Endothelial cell of umbilical vein (primary cell): ENCODE measurements at regions not wholly inside any gene's neighbourhood (a gene's known extent, or its start where the extent isn't known, plus 50 kb on each side); places are given as distances from the start of the nearest gene placed in this dataset.

Source experiments
- BruUV-seq: library from RNA; stranded (reverse); fragments of 400-500 nt; replicated peaks from 2 replicates; lab custom pipeline; 2021; lab: Mats Ljungman, UMichigan
- CTCF ChIA-PET: fragments of 300-600, 350-600 bp; sonication (Branson Sonifier 250); formaldehyde crosslinking; loops from one replicate; lab custom pipeline; 2021; ENCODE audit warnings: antibody characterized with exemption, inconsistent platforms; lab: Charles Lee
- POLR2A ChIA-PET: fragments of 300-600, 350-600 bp; sonication (Branson Sonifier 250); formaldehyde crosslinking; loops from one replicate; lab custom pipeline; 2021; ENCODE audit warnings: antibody characterized with exemption, inconsistent platforms; lab: Charles Lee
- DNase-seq: peaks from one replicate; pipeline ENCODE4 v3.0.0-alpha.2; 2011; ENCODE audit warnings: low read depth, low spot score
- FAIRE-seq: peaks from 2 replicates; lab custom pipeline; 2011; peaks lifted over from hg19 to GRCh38; lab: Jason Lieb, UNC
- H2AFZ ChIP-seq: 2 replicates; pipeline ENCODE4 v1.6.0; 2012; ENCODE audit warnings: low read depth, low read length, control low read depth, inconsistent platforms
- H3K27ac ChIP-seq: 2 replicates; pipeline ENCODE4 v1.5.1; 2011; ENCODE audit warnings: low read depth, mild to moderate bottlenecking, control low read depth, low read length, moderate library complexity; ENCODE audit not compliant: insufficient read depth
- H3K27me3 ChIP-seq, 2 experiments: 2 replicates each; pipeline versions ENCODE4 v1.6.0 to v1.6.1; 2011; ENCODE audit warnings: low read length in 2 of 2, mixed read lengths in 1 of 2; ENCODE audit not compliant: control insufficient read depth in 2 of 2, insufficient read depth in 2 of 2
- H3K36me3 ChIP-seq, 2 experiments: 2 replicates in 1 of 2; 3 replicates in 1 of 2; pipeline ENCODE4 v1.5.1; 2011; ENCODE audit warnings: low read length in 2 of 2, mild to moderate bottlenecking in 1 of 2, moderate library complexity in 1 of 2; ENCODE audit not compliant: control insufficient read depth in 2 of 2, insufficient read depth in 2 of 2; ENCODE audit errors: extremely low read depth in 1 of 2
- H3K4me1 ChIP-seq: 3 replicates; pipeline ENCODE4 v1.5.1; 2011; ENCODE audit warnings: mild to moderate bottlenecking, low read length; ENCODE audit not compliant: control insufficient read depth, insufficient read depth; ENCODE audit errors: extremely low read depth
- H3K4me2 ChIP-seq: 2 replicates; pipeline ENCODE4 v1.6.1; 2011; ENCODE audit warnings: low read length, control low read depth, mixed read lengths; ENCODE audit not compliant: insufficient read depth
- H3K4me3 ChIP-seq, 3 experiments: fragments of 200-600 bp in 1 of 3; sonication (generic), shearing (Covaris generic) in 1 of 3; replicated peaks in 1 of 3; 2 replicates each; pipeline ENCODE4 v1.5.1; 2011 to 2016; ENCODE audit warnings: control low read depth in 3 of 3, low read length in 3 of 3, mild to moderate bottlenecking in 2 of 3, inconsistent platforms in 1 of 3, low read depth in 1 of 3, moderate library complexity in 1 of 3; ENCODE audit not compliant: insufficient read depth in 1 of 3
- H3K79me2 ChIP-seq: 2 replicates; pipeline ENCODE4 v1.6.0; 2012; ENCODE audit warnings: low read length, inconsistent platforms; ENCODE audit not compliant: control insufficient read depth, insufficient read depth
- H3K9ac ChIP-seq: replicated peaks from 2 replicates; pipeline ENCODE3; 2011; ENCODE audit warnings: low read length, control low read depth; ENCODE audit not compliant: insufficient read depth; ENCODE audit errors: extremely low read depth
- H3K9me1 ChIP-seq: replicated peaks from 3 replicates; pipeline ENCODE4 v1.6.0; 2011; ENCODE audit warnings: mild to moderate bottlenecking, low read length; ENCODE audit not compliant: control insufficient read depth, insufficient read depth; ENCODE audit errors: extremely low read depth
- H3K9me3 ChIP-seq: replicated peaks from 2 replicates; pipeline ENCODE4 v1.5.1; 2012; ENCODE audit warnings: low read length, inconsistent platforms; ENCODE audit not compliant: control insufficient read depth, insufficient read depth
- H4K20me1 ChIP-seq: replicated peaks from 2 replicates; pipeline ENCODE3; 2011; ENCODE audit warnings: mild to moderate bottlenecking, low read length; ENCODE audit not compliant: control insufficient read depth, insufficient read depth; ENCODE audit errors: extremely low read depth
- CTCF ChIP-seq, 2 donors: IDR thresholded peaks; 1 replicate in 1 of 2; 2 replicates in 1 of 2; pipeline ENCODE4 v1.5.1; 2011; ENCODE audit warnings: low read length in 2 of 2, mild to moderate bottlenecking in 2 of 2, moderate library complexity in 2 of 2, control low read depth in 1 of 2, inconsistent platforms in 1 of 2, low read depth in 1 of 2; ENCODE audit not compliant: insufficient read depth in 1 of 2; ENCODE audit errors: extremely low read depth in 1 of 2
- FOS ChIP-seq: IDR thresholded peaks from 2 replicates; pipeline ENCODE4 v1.6.1; 2011; ENCODE audit warnings: mild to moderate bottlenecking, low read length, moderate library complexity, borderline replicate concordance; ENCODE audit not compliant: insufficient read depth
- GATA2 ChIP-seq: IDR thresholded peaks from 2 replicates; pipeline ENCODE4 v1.7.0; 2011; ENCODE audit warnings: low read depth, mild to moderate bottlenecking, moderate library complexity, mixed read lengths, low read length; ENCODE audit not compliant: insufficient read length, insufficient read depth
- JUN ChIP-seq: IDR thresholded peaks from 2 replicates; pipeline ENCODE4 v1.6.1; 2011; ENCODE audit warnings: borderline replicate concordance, low read depth; ENCODE audit not compliant: insufficient read length, insufficient read depth
- MYC ChIP-seq: IDR thresholded peaks from one replicate; pipeline ENCODE4 v1.6.1; 2011; ENCODE audit warnings: mild to moderate bottlenecking, low read depth, low read length
- POLR2A ChIP-seq: IDR thresholded peaks from 2 replicates; pipeline ENCODE4 v1.6.1; 2012; ENCODE audit warnings: low read depth, mild to moderate bottlenecking, control low read depth, low read length
- dilution Hi-C: fragments of 300-500 bp; cut with MboI; formaldehyde crosslinking; loops from one replicate; pipeline ENCODE4 v1.15.0; 2019; ENCODE audit warnings: low sequenced_read_pairs; ENCODE audit not compliant: extremely low pct_ligation_motif_present
- intact Hi-C: fragments of 100-400 bp; cut with micrococcal nuclease; formaldehyde crosslinking; loops from one replicate; pipeline ENCODE4 v1.10.0; 2022

GRCh38 chr1:214896921-214897320 is 185.6 kb upstream of the KCNK2 start:
- no TSS peak for BruUV-seq
- H2AFZ ChIP-seq: no peak overlapping the region

GRCh38 chr1:214897581-214897980 is 185.0 kb upstream of the KCNK2 start:
- FAIRE-seq: no peak
- Histone ChIP-seq H3K27me3 (no peaks in the 10 kb centered on the region), H3K36me3 (no peaks in the 10 kb centered on the region), H3K4me3 (no peak overlapping the region), H3K79me2 (no peaks in the 10 kb centered on the region), H3K4me2 (no peak overlapping the region), H4K20me1 (no peaks in the 10 kb centered on the region), H3K9me3 (no peaks in the 10 kb centered on the region), H3K4me1 (peaks cover 18% of the 10 kb centered on the region), H3K27ac (no peak overlapping the region), H3K9ac (no peak overlapping the region), H2AFZ (no peak overlapping the region), H3K9me1 (no peaks in the 10 kb centered on the region)
- CTCF ChIA-PET: interaction anchor here (1.0 kb wide), 1 partner anchor 626 kb away, joined by 3 read pairs; no protein-coding TSS in a partner anchor
- dilution Hi-C loops: no loop called here
- TF ChIP-seq FOS: peak; percentile 12
- no peak for TF ChIP-seq JUN
- intact Hi-C loops: no loop called here
- BruUV-seq: no TSS peak
- POLR2A ChIA-PET: no interaction called here
- DNase-seq: no peak

More at GRCh38 chr1:214896921-214897320, 185.6 kb upstream of the KCNK2 start:
- H3K27me3 ChIP-seq: no peaks in the 10 kb centered on the region
- H3K36me3 ChIP-seq: no peaks in the 10 kb centered on the region
- FAIRE-seq: no peak
- no peak overlapping the region for H3K4me3 ChIP-seq
- intact Hi-C loops (no loop called here), dilution Hi-C loops (no loop called here)
- no peak for DNase-seq
- H3K9me1 ChIP-seq: no peaks in the 10 kb centered on the region
- H3K27ac ChIP-seq: no peak overlapping the region
- H3K9ac ChIP-seq: no peak overlapping the region
- ChIA-PET CTCF (interaction anchor here (1.0 kb wide), 1 partner anchor 627 kb away, joined by 3 read pairs; no protein-coding TSS in a partner anchor), POLR2A (no interaction called here)
- H3K9me3 ChIP-seq: no peaks in the 10 kb centered on the region
- H3K79me2 ChIP-seq: no peaks in the 10 kb centered on the region
- H4K20me1 ChIP-seq: no peaks in the 10 kb centered on the region
- TF ChIP-seq CTCF (IDR thresholded peaks at IDR 0.05; ENCODE audit: extremely low read depth in 1 of 2, insufficient read depth in 1 of 2, low read depth in 1 of 2, low read length in 2 of 2) (no peak), POLR2A (no peak), MYC (no peak), GATA2 (no peak)
- H3K4me1 ChIP-seq: peaks cover 12% of the 10 kb centered on the region
- H3K4me2 ChIP-seq: no peak overlapping the region
